ENCODE measurements at regions not wholly inside any gene's neighbourhood (a gene's known extent, or its start where the extent isn't known, plus 50 kb on each side); places are given as distances from the start of the nearest gene placed in this dataset.

GRCh38 chr4:131370846-131371245 lies 1778.2 kb upstream of the PCDH10 start:
- H3K27me3 Mint-ChIP-seq (ENCODE audit: low read depth): no peaks in the 10 kb centered on the region
- H3K27ac Mint-ChIP-seq: no peak overlapping the region
- CTCF ChIA-PET: no interaction called here
- no peaks in the 10 kb centered on the region for H3K4me1 Mint-ChIP-seq (ENCODE audit: low read depth)
- POLR2A ChIA-PET: no interaction called here
- peaks cover 6% of the 10 kb centered on the region for H3K9me3 Mint-ChIP-seq (ENCODE audit: insufficient read depth)
- no peak overlapping the region for H3K4me3 Mint-ChIP-seq
- DNase-seq: no peak
- H3K36me3 Mint-ChIP-seq (ENCODE audit: low read depth): no peaks in the 10 kb centered on the region
- ATAC-seq: no peak

GRCh38 chr4:131381055-131381454 lies 1768.0 kb upstream of the PCDH10 start:
- Mint-ChIP-seq H3K36me3 (ENCODE audit: low read depth) (no peaks in the 10 kb centered on the region), H3K4me1 (ENCODE audit: low read depth) (no peaks in the 10 kb centered on the region), H3K9me3 (ENCODE audit: insufficient read depth) (peaks cover 14% of the 10 kb centered on the region), H3K27me3 (ENCODE audit: low read depth) (no peaks in the 10 kb centered on the region), H3K4me3 (no peak overlapping the region), H3K27ac (no peak overlapping the region)
- ATAC-seq (no peak), DNase-seq (no peak)
- POLR2A ChIA-PET: no interaction called here
- CTCF ChIA-PET: no interaction called here

GRCh38 chr4:131382839-131383238 lies 1766.3 kb upstream of the PCDH10 start:
- Mint-ChIP-seq H3K36me3 (ENCODE audit: low read depth) (no peaks in the 10 kb centered on the region), H3K27ac (no peak overlapping the region), H3K9me3 (ENCODE audit: insufficient read depth) (peaks cover 21% of the 10 kb centered on the region), H3K4me3 (no peak overlapping the region), H3K27me3 (ENCODE audit: low read depth) (no peaks in the 10 kb centered on the region), H3K4me1 (ENCODE audit: low read depth) (no peaks in the 10 kb centered on the region)
- no peak for ATAC-seq
- DNase-seq: no peak
- ChIA-PET CTCF (no interaction called here), POLR2A (no interaction called here)

- Mint-ChIP-seq H3K27me3 (ENCODE audit: low read depth) (no peaks in the 10 kb centered on the region), H3K4me3 (no peak overlapping the region), H3K36me3 (ENCODE audit: low read depth) (no peaks in the 10 kb centered on the region), H3K9me3 (ENCODE audit: insufficient read depth) (peaks cover 9% of the 10 kb centered on the region), H3K27ac (no peak overlapping the region), H3K4me1 (ENCODE audit: low read depth) (no peaks in the 10 kb centered on the region)
- ChIA-PET POLR2A (no interaction called here), CTCF (no interaction called here)
- ATAC-seq (no peak), DNase-seq (no peak)
Measured at GRCh38 chr4:131388277-131388676, 1760.8 kb upstream of the PCDH10 start.

GRCh38 chr4:131408102-131408501 lies 1741.0 kb upstream of the PCDH10 start:
- ChIA-PET POLR2A (no interaction called here), CTCF (no interaction called here)

GRCh38 chr4:131411393-131411792 lies 1737.7 kb upstream of the PCDH10 start:
- no peaks in the 10 kb centered on the region for H3K9me3 Mint-ChIP-seq (ENCODE audit: insufficient read depth)
- no peak overlapping the region for H3K4me3 Mint-ChIP-seq
- ATAC-seq (no peak), DNase-seq (no peak)
- POLR2A ChIA-PET: no interaction called here
- no peak overlapping the region for H3K27ac Mint-ChIP-seq
- CTCF ChIA-PET: no interaction called here
- H3K27me3 Mint-ChIP-seq (ENCODE audit: low read depth): no peaks in the 10 kb centered on the region
- no peaks in the 10 kb centered on the region for H3K4me1 Mint-ChIP-seq (ENCODE audit: low read depth)
- no peaks in the 10 kb centered on the region for H3K36me3 Mint-ChIP-seq (ENCODE audit: low read depth)

More at GRCh38 chr4:131408102-131408501, 1741.0 kb upstream of the PCDH10 start:
- no peak for ATAC-seq
- no peaks in the 10 kb centered on the region for H3K4me1 Mint-ChIP-seq (ENCODE audit: low read depth)
- H3K4me3 Mint-ChIP-seq: no peak overlapping the region
- H3K27me3 Mint-ChIP-seq (ENCODE audit: low read depth): no peaks in the 10 kb centered on the region
- no peak for DNase-seq
- no peaks in the 10 kb centered on the region for H3K9me3 Mint-ChIP-seq (ENCODE audit: insufficient read depth)
- H3K36me3 Mint-ChIP-seq (ENCODE audit: low read depth): no peaks in the 10 kb centered on the region
- no peak overlapping the region for H3K27ac Mint-ChIP-seq

- Mint-ChIP-seq H3K36me3 (ENCODE audit: low read depth) (no peaks in the 10 kb centered on the region), H3K4me1 (ENCODE audit: low read depth) (no peaks in the 10 kb centered on the region), H3K27ac (no peak overlapping the region), H3K27me3 (ENCODE audit: low read depth) (no peaks in the 10 kb centered on the region), H3K9me3 (ENCODE audit: insufficient read depth) (no peaks in the 10 kb centered on the region), H3K4me3 (no peak overlapping the region)
- ChIA-PET POLR2A (no interaction called here), CTCF (no interaction called here)
- ATAC-seq (no peak), DNase-seq (no peak)
Measured at GRCh38 chr4:131419147-131419546, 1729.9 kb upstream of the PCDH10 start.

GRCh38 chr4:131426023-131426758 lies 1722.9 kb upstream of the PCDH10 start:
- H3K27ac Mint-ChIP-seq: no peak overlapping the region
- ChIA-PET CTCF (no interaction called here), POLR2A (no interaction called here)
- DNase-seq (no peak), ATAC-seq (no peak)
- H3K4me3 Mint-ChIP-seq: no peak overlapping the region
- peaks cover 10% of the 10 kb centered on the region for H3K9me3 Mint-ChIP-seq (ENCODE audit: insufficient read depth)
- H3K36me3 Mint-ChIP-seq (ENCODE audit: low read depth): no peaks in the 10 kb centered on the region
- no peaks in the 10 kb centered on the region for H3K4me1 Mint-ChIP-seq (ENCODE audit: low read depth)
- no peaks in the 10 kb centered on the region for H3K27me3 Mint-ChIP-seq (ENCODE audit: low read depth)

GRCh38 chr4:131427000-131427399 lies 1722.1 kb upstream of the PCDH10 start:
- ChIA-PET POLR2A (no interaction called here), CTCF (no interaction called here)
- ATAC-seq (no peak), DNase-seq (no peak)
- Mint-ChIP-seq H3K4me3 (no peak overlapping the region), H3K36me3 (ENCODE audit: low read depth) (no peaks in the 10 kb centered on the region), H3K27ac (no peak overlapping the region), H3K4me1 (ENCODE audit: low read depth) (no peaks in the 10 kb centered on the region), H3K9me3 (ENCODE audit: insufficient read depth) (peaks cover 10% of the 10 kb centered on the region), H3K27me3 (ENCODE audit: low read depth) (no peaks in the 10 kb centered on the region)

GRCh38 chr4:131430302-131430701 lies 1718.8 kb upstream of the PCDH10 start:
- POLR2A ChIA-PET: no interaction called here
- Mint-ChIP-seq H3K27ac (no peak overlapping the region), H3K4me3 (no peak overlapping the region)

GRCh38 chr4:131441004-131441688 lies 1707.9 kb upstream of the PCDH10 start:
- Mint-ChIP-seq H3K4me3 (no peak overlapping the region), H3K4me1 (ENCODE audit: low read depth) (no peaks in the 10 kb centered on the region), H3K9me3 (ENCODE audit: insufficient read depth) (no peaks in the 10 kb centered on the region), H3K36me3 (ENCODE audit: low read depth) (no peaks in the 10 kb centered on the region), H3K27ac (no peak overlapping the region), H3K27me3 (ENCODE audit: low read depth) (no peaks in the 10 kb centered on the region)
- ChIA-PET CTCF (no interaction called here), POLR2A (no interaction called here)
- DNase-seq (no peak), ATAC-seq (no peak)

More at GRCh38 chr4:131430302-131430701, 1718.8 kb upstream of the PCDH10 start:
- no peak for ATAC-seq
- Mint-ChIP-seq H3K4me1 (ENCODE audit: low read depth) (no peaks in the 10 kb centered on the region), H3K9me3 (ENCODE audit: insufficient read depth) (peaks cover 10% of the 10 kb centered on the region), H3K36me3 (ENCODE audit: low read depth) (no peaks in the 10 kb centered on the region), H3K27me3 (ENCODE audit: low read depth) (no peaks in the 10 kb centered on the region)
- CTCF ChIA-PET: no interaction called here
- DNase-seq: no peak

- Mint-ChIP-seq H3K36me3 (ENCODE audit: low read depth) (no peaks in the 10 kb centered on the region), H3K27ac (no peak overlapping the region), H3K4me1 (ENCODE audit: low read depth) (no peaks in the 10 kb centered on the region), H3K9me3 (ENCODE audit: insufficient read depth) (no peaks in the 10 kb centered on the region), H3K27me3 (ENCODE audit: low read depth) (no peaks in the 10 kb centered on the region), H3K4me3 (no peak overlapping the region)
- no peak for ATAC-seq
- POLR2A ChIA-PET: no interaction called here
- CTCF ChIA-PET: no interaction called here
- no peak for DNase-seq
Measured at GRCh38 chr4:131447883-131448282, 1701.2 kb upstream of the PCDH10 start.
